ENCODE measurements at regions not wholly inside any gene's neighbourhood (a gene's known extent, or its start where the extent isn't known, plus 50 kb on each side); places are given as distances from the start of the nearest gene placed in this dataset.

- Histone ChIP-seq H3K9me3 (ENCODE audit: insufficient read depth, low read length) (no peaks in the 10 kb centered on the region), H3K79me2 (ENCODE audit: low read length) (no peaks in the 10 kb centered on the region), H3K4me3 (ENCODE audit: low read length) (no peak overlapping the region), H2AFZ (ENCODE audit: low read depth, low read length) (no peak overlapping the region), H4K20me1 (ENCODE audit: insufficient read depth, low read length) (no peaks in the 10 kb centered on the region), H3K9ac (ENCODE audit: low read length) (no peak overlapping the region), H3K27ac (ENCODE audit: low read length) (no peak overlapping the region), H3K4me2 (ENCODE audit: low read length) (no peak overlapping the region), H3K36me3 (replicated peaks; ENCODE audit: low read depth, low read length) (no peaks in the 10 kb centered on the region), H3K4me1 (ENCODE audit: low read length) (no peaks in the 10 kb centered on the region), H3K27me3 (ENCODE audit: low read depth, low read length) (peaks cover 17% of the 10 kb centered on the region)
- TF ChIP-seq EZH2phosphoT487 (IDR thresholded peaks at IDR 0.05; ENCODE audit: low read depth): no peak
- no peak for TF ChIP-seq CTCF (IDR thresholded peaks at IDR 0.05; ENCODE audit: low read depth, low read length)
Observed at GRCh38 chr9:120236596-120236995, 343.4 kb downstream of the CDK5RAP2 start.

- no peaks in the 10 kb centered on the region for H4K20me1 ChIP-seq (ENCODE audit: insufficient read depth, low read length)
- TF ChIP-seq EZH2phosphoT487 (IDR thresholded peaks at IDR 0.05; ENCODE audit: low read depth) (no peak), CTCF (IDR thresholded peaks at IDR 0.05; ENCODE audit: low read depth, low read length) (no peak)
- H2AFZ ChIP-seq (ENCODE audit: low read depth, low read length): no peak overlapping the region
- no peak overlapping the region for H3K4me3 ChIP-seq (ENCODE audit: low read length)
- H3K4me2 ChIP-seq (ENCODE audit: low read length): no peak overlapping the region
- peaks cover 12% of the 10 kb centered on the region for H3K27me3 ChIP-seq (ENCODE audit: low read depth, low read length)
- no peaks in the 10 kb centered on the region for H3K9me3 ChIP-seq (ENCODE audit: insufficient read depth, low read length)
- no peaks in the 10 kb centered on the region for H3K4me1 ChIP-seq (ENCODE audit: low read length)
- H3K9ac ChIP-seq (ENCODE audit: low read length): no peak overlapping the region
- no peak overlapping the region for H3K27ac ChIP-seq (ENCODE audit: low read length)
- H3K36me3 ChIP-seq (replicated peaks; ENCODE audit: low read depth, low read length): no peaks in the 10 kb centered on the region
- no peaks in the 10 kb centered on the region for H3K79me2 ChIP-seq (ENCODE audit: low read length)
Observed at GRCh38 chr9:120235081-120235480, 344.9 kb downstream of the CDK5RAP2 start.

GRCh38 chr9:120230227-120230626, 349.7 kb downstream of the CDK5RAP2 start:
- H4K20me1 ChIP-seq (ENCODE audit: insufficient read depth, low read length): no peaks in the 10 kb centered on the region
- H3K27ac ChIP-seq (ENCODE audit: low read length): no peak overlapping the region
- no peak overlapping the region for H3K4me3 ChIP-seq (ENCODE audit: low read length)
- peaks cover 6% of the 10 kb centered on the region for H3K4me1 ChIP-seq (ENCODE audit: low read length)
- no peak overlapping the region for H2AFZ ChIP-seq (ENCODE audit: low read depth, low read length)
- no peaks in the 10 kb centered on the region for H3K9me3 ChIP-seq (ENCODE audit: insufficient read depth, low read length)
- H3K36me3 ChIP-seq (replicated peaks; ENCODE audit: low read depth, low read length): no peaks in the 10 kb centered on the region
- H3K27me3 ChIP-seq (ENCODE audit: low read depth, low read length): peaks cover 27% of the 10 kb centered on the region
- TF ChIP-seq CTCF (IDR thresholded peaks at IDR 0.05; ENCODE audit: low read depth, low read length) (no peak), EZH2phosphoT487 (IDR thresholded peaks at IDR 0.05; ENCODE audit: low read depth) (no peak)
- H3K9ac ChIP-seq (ENCODE audit: low read length): no peak overlapping the region
- no peak overlapping the region for H3K4me2 ChIP-seq (ENCODE audit: low read length)
- H3K79me2 ChIP-seq (ENCODE audit: low read length): no peaks in the 10 kb centered on the region

- no peak overlapping the region for H3K27ac ChIP-seq (ENCODE audit: low read length)
- no peak overlapping the region for H2AFZ ChIP-seq (ENCODE audit: low read depth, low read length)
- H3K9me3 ChIP-seq (ENCODE audit: insufficient read depth, low read length): no peaks in the 10 kb centered on the region
- no peaks in the 10 kb centered on the region for H3K79me2 ChIP-seq (ENCODE audit: low read length)
- H3K4me2 ChIP-seq (ENCODE audit: low read length): no peak overlapping the region
- H3K9ac ChIP-seq (ENCODE audit: low read length): no peak overlapping the region
- peaks cover 16% of the 10 kb centered on the region; the same call in 1 of the 2 replicates for H3K27me3 ChIP-seq (ENCODE audit: low read depth, low read length)
- no peaks in the 10 kb centered on the region for H4K20me1 ChIP-seq (ENCODE audit: insufficient read depth, low read length)
- H3K36me3 ChIP-seq (replicated peaks; ENCODE audit: low read depth, low read length): no peaks in the 10 kb centered on the region
- TF ChIP-seq CTCF (IDR thresholded peaks at IDR 0.05; ENCODE audit: low read depth, low read length) (no peak), EZH2phosphoT487 (IDR thresholded peaks at IDR 0.05; ENCODE audit: low read depth) (no peak)
- H3K4me3 ChIP-seq (ENCODE audit: low read length): no peak overlapping the region
- H3K4me1 ChIP-seq (ENCODE audit: low read length): no peaks in the 10 kb centered on the region
Observed at GRCh38 chr9:120221844-120222243, 358.1 kb downstream of the CDK5RAP2 start.

All from OCI-LY3 (cell line).